Forelimb muscle (tissue), 1 donor: ENCODE measurements at regions not wholly inside any gene's neighbourhood (a gene's known extent, or its start where the extent isn't known, plus 50 kb on each side); places are given as distances from the start of the nearest gene placed in this dataset.
"Not testable (repeated sequence)": the region's sequence is repeated elsewhere in the genome, so short reads cannot be mapped to it uniquely, and the experiment has no call there.

Experiments
- DNase-seq: peaks from one replicate; pipeline ENCODE4 v3.0.0-alpha.2; 2013; ENCODE audit warnings: low read depth

GRCh38 chr12:38384816-38385378 is 68.3 kb downstream of the ALG10B start:
- DNase-seq = no peak

GRCh38 chr12:38385486-38385885 is 68.9 kb downstream of the ALG10B start:
- no peak for DNase-seq

- no peak for DNase-seq
These were observed 69.8 kb downstream of the ALG10B start for GRCh38 chr12:38386205-38386985.

- no peak for DNase-seq
These were observed 73.0 kb downstream of the ALG10B start for GRCh38 chr12:38389614-38390013.

- no peak for DNase-seq
These were observed 74.4 kb downstream of the ALG10B start for GRCh38 chr12:38391007-38391406.

- no peak for DNase-seq
These were observed 76.1 kb downstream of the ALG10B start for GRCh38 chr12:38392554-38393144.

- no peak for DNase-seq
These were observed 83.2 kb downstream of the ALG10B start for GRCh38 chr12:38399711-38400206.

- no peak for DNase-seq
These were observed 86.2 kb downstream of the ALG10B start for GRCh38 chr12:38402811-38403210.

GRCh38 chr12:38409511-38409910 is 92.9 kb downstream of the ALG10B start:
- no peak for DNase-seq

- no peak for DNase-seq
These were observed 94.9 kb downstream of the ALG10B start for GRCh38 chr12:38411426-38411825.

GRCh38 chr12:38411946-38412345 is 95.4 kb downstream of the ALG10B start:
- no peak for DNase-seq

- DNase-seq = no peak
These were observed 100.5 kb downstream of the ALG10B start for GRCh38 chr12:38417101-38417500.

- DNase-seq = no peak
These were observed 107.9 kb downstream of the ALG10B start for GRCh38 chr12:38424436-38424835.

GRCh38 chr12:38427442-38427841 is 110.9 kb downstream of the ALG10B start:
- DNase-seq = no peak

- peak; percentile 34 for DNase-seq
These were observed 115.3 kb downstream of the ALG10B start for GRCh38 chr12:38431921-38432320.

- DNase-seq = not testable (repeated sequence)
These were observed 125.3 kb downstream of the ALG10B start for GRCh38 chr12:38441871-38442281.

- no peak for DNase-seq
These were observed 128.5 kb downstream of the ALG10B start for GRCh38 chr12:38445040-38445439.

- DNase-seq = no peak
These were observed 132.4 kb downstream of the ALG10B start for GRCh38 chr12:38448991-38449390.

GRCh38 chr12:38456537-38457120 is 140.1 kb downstream of the ALG10B start:
- no peak for DNase-seq

- no peak for DNase-seq
These were observed 148.4 kb downstream of the ALG10B start for GRCh38 chr12:38465020-38465419.

GRCh38 chr12:38469715-38470114 is 153.1 kb downstream of the ALG10B start:
- DNase-seq = no peak

GRCh38 chr12:38477340-38478090 is 160.9 kb downstream of the ALG10B start:
- DNase-seq = no peak
